D341Med (cell line): ENCODE measurements at regions not wholly inside any gene's neighbourhood (a gene's known extent, or its start where the extent isn't known, plus 50 kb on each side); places are given as distances from the start of the nearest gene placed in this dataset.
A peak's percentile ranks its signal among the peaks of the same experiment; 100 is the strongest.

Source experiments
- DNase-seq: peaks from one replicate; pipeline ENCODE4 v3.0.0; 2012; ENCODE audit warnings: low spot score

DNA sequence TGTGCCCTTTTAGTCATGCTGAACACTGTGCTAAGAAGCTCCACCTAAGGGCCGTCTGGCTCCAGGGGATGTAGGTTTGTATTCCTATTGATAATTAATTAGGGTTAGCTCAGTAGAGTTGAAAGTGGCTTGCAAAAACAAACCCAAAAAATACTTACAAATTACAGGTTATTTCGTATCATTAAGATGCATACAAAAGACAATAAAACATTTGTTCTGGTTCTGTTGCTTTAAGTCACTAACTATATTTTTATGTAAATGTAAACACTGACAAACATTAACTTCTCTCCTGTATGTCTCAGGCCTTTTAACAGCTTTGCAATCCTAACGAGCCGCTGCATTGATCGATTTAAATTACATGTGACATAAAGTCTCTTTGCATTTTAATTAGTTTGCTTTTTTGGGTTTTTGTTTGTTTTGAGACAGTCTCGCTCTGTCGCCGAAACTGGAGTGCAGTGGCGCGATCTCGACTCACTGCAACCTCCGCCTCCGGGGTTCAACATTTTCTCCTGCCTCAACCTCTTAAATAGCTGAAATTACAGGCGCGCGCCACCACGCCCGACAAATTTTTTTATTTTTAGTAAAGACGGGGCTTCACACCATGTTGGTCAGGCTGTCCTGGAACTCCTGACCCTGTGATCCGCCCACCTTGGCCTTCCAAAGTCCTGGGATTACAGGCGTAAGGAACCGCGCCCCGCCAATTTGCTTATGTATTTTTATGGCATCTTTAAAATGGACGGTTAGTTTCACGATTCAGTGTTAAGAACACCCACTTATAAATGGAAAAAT is 110.9 kb downstream of the HFE start:
- DNase-seq, result no peak

GRCh38 chr6:26198722-26199056 is 111.5 kb downstream of the HFE start:
- no peak for DNase-seq

DNA sequence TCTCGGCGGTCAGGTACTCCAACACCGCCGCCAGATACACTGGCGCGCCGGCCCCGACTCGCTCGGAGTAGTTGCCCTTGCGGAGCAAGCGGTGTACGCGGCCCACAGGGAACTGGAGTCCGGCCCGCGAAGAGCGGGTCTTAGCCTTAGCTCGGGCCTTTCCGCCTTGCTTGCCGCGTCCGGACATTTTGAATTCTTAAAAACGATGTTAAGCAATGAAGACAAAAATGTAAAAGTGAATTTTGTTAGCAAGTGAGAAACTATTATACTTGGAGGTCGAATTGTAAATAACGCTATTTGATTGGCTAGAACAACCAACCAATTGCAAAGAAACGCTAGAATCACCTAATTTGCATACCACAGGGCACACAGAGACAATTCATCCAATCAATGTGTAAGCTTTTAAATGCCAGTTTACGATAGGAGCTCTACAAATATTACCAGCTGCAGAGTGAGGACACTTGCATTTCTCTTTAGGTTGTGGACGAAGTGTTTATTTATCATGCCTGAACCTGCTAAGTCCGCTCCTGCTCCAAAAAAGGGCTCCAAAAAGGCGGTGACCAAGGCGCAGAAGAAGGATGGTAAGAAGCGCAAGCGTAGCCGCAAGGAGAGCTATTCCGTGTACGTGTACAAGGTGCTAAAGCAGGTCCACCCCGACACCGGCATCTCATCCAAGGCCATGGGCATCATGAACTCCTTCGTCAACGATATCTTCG is 112.0 kb downstream of the HFE start:
- peak; percentile 62 for DNase-seq

DNA sequence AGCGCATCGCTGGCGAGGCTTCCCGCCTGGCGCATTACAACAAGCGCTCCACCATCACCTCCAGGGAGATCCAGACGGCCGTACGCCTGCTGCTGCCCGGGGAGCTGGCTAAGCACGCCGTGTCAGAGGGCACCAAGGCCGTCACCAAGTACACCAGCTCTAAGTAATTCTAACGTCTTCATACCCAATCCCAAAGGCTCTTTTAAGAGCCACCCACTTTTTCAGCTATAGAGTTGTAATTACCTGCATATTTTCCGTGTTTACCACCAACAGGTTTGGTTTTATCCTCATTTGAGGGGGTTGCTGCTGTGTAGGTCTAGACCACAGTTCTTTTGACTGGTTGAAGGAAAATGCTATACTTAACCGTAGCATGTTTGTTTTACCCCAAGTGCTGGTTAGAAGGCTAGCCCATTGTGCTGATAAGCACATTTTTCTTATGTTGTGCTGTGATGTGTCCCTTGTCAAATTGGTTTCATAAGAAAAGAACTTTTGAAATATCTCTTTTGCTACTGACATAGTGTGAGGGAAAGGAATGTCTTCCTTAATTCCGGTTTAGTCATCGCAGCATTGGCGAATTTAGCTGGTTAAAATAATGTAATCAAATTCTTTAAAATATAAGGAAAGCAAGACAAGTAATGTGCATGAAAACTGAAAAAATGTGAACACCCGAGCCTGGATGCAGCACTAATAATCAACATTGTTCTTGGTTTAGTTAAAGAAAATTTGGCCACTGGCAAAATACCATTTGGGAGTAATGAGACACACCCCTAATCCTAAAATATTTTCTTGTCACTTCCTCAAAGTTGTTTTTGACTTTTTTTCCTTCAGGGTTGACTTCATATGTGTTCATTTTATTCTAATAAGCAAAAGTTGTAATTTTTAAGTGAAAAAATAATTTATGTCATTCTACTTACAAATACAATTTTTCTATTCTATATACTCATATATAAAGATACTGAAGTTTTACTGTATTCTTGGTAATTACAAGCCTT is 112.8 kb downstream of the HFE start:
- no peak for DNase-seq

DNA sequence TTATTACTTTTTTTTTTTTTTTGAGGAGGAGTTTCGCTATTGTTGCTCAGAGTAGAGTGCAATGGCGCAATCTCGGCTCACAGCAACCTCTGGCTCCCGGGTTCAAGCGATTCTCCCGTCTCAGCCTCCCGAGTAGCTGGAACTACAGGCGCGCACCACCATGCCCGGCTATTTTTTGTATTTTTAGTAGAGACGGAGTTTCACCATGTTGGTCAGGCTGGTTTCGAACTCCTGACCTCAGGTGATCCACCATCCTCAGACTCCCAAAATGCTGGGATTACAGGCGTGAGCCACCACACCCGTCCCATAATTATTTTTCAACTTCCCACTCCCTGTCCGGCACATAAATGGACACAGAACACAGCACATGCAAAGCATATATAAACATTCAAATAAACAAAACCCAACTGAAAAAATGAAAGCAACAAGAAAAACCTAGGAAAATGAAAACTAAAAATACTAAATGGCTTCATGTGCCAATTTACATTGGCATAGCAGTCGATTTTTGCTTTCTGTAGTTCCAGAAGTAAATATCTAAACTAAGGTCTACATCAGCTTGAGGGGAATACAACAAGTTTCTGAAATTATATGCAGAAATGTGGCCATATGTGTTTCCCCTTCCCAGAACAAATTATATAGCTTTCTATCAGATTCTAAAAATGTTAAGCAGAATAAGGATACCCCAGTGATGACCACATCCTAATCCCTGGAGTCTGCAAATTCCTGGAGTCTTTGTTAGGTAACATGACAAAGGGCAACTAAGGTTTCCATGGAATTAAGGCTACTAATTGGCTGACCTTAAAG is 113.9 kb downstream of the HFE start:
- no peak for DNase-seq

- DNase-seq, result no peak
Observed at GRCh38 chr6:26202201-26202611, 115.0 kb downstream of the HFE start.

GRCh38 chr6:26202811-26203583 is 115.8 kb downstream of the HFE start:
- no peak for DNase-seq

- DNase-seq, result peak; percentile 86
Observed at GRCh38 chr6:26204332-26205160, 117.3 kb downstream of the HFE start.

DNA sequence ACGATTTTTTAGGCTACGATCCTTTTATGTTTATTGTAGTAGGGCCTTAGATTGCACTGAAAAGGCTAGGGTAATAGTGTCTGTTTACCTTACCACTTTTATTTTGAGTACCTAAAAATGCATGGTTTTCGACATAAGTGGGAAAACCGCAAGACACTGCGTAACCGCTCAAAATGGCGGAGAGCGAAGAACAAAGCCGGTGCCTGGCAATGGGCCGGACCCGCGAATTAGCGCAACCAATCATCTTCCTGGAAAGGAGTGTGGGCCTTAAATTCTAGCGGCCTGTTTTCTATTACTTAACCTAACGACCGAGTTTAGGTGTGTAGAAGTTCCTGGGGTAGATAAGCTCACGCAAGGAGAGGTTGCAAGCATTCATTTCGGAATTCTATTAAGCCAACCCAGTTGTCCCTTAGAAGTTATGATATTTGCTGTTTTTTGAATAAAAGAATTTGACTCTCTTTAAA is 118.0 kb downstream of the HFE start:
- DNase-seq, result peak; percentile 73

DNA sequence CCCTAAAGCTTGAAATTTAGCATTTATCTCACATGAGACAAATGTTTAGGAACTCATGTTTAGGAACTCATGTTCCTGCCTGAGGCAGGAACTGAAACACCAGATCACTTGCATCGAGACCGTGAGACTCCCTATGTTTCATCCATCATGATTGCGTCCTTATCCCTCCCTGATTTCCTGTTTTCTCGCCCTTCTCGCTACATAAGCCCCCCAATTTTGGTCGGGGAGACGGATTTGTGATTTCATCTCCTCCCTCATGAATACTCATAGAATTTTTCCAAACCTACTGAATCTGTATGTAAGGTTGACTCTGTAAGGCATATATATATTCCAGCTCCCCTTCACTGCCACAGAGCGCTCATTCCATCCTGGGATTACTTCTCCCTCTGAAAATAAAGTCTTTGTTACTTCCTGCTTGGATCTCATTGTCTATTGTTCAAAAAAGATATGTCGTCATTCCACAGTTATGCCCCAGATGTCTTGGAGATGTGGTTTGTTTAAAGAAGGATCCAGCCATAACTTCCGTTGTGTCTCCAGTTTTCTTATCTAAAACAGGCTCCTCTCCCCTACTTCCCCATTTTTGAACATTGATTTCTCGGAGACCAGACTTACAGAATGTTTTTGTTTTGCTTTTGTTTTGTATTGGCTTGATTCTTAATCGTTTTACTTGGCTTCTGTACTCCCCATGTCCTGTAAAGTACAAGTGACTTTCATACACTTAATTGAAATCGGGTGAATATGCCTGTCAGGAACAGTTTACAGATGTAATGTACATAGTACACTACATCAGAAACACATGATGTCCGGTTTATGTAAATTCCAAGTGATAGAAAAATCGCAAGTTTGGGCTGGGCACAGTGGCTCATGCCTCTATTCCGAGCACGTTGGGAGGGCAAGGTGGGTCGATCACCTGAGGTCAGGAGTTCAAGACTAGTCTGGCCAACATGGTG is 118.7 kb downstream of the HFE start:
- no peak for DNase-seq

GRCh38 chr6:26206868-26207801 is 119.9 kb downstream of the HFE start:
- DNase-seq, result no peak

DNA sequence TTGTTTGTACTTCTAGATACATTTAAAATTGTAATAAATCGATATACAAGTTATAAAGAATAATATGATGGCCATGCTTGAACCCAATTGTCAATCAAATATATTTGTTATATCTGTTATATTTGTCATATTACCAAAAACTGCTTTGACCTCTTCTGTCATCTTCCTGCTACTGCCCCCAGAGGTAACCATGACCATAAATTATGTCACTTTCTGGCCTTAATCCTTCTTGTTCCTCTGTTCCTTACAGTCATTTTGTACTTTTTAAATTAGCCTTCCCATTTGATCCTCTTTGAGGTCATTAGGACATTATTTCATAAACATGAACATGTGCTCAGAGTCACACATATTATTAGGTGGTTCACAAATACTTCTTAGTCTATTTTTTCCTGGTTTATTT is 124.7 kb downstream of the HFE start:
- no peak for DNase-seq

GRCh38 chr6:26213334-26214075 is 126.3 kb downstream of the HFE start:
- DNase-seq, result no peak

- DNase-seq, result no peak
Observed at GRCh38 chr6:26214803-26215584, 127.8 kb downstream of the HFE start.

DNA sequence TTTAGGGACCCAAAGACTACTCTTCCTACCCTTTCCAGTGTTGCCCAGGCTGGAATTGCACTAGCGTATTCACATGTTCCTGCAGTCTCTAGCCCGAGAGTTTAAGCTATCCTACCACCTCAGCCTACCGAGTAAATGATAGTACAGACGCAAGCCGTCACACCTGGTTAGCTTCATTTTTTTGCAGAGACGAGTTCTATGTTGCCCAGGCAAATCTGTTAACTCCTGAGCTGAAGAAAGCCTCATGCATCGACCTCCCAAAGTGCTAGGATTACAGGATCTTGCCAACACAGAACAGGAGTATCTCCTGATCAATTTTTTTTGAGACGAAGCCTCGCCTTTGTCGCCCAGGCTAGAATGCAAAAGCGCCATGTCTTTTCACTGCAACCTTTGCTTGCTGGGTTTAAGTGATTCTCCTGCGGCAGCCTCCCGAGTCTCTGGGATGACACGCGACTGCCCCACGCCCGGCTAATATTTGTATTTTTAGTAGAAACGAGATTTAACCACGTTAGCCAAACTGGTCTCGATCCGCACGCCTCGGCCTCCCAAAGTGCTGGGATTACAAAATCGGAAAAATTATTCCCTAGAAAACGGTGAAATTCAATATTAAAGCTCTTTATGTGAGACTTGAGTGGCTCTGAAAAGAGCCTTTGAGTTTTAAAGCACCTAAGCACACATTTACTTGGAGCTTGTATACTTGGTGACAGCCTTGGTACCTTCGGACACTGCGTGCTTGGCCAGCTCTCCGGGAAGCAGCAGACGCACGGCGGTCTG is 128.5 kb downstream of the HFE start:
- DNase-seq, result no peak
